Progenitor cell of endocrine pancreas (in vitro differentiated cells): ENCODE measurements at regions not wholly inside any gene's neighbourhood (a gene's known extent, or its start where the extent isn't known, plus 50 kb on each side); places are given as distances from the start of the nearest gene placed in this dataset.

ENCODE experiments used
- DNase-seq: peaks from one replicate; pipeline ENCODE4 v3.0.0; 2021; ENCODE audit warnings: low spot score; ENCODE audit not compliant: unreplicated experiment
- H3K27ac Mint-ChIP-seq: 2 replicates; pipeline ENCODE4 v1.8.0; 2021; ENCODE audit warnings: mild to moderate bottlenecking, moderate library complexity, mixed read lengths
- H3K27me3 Mint-ChIP-seq: 2 replicates; pipeline ENCODE4 v1.8.0; 2021; ENCODE audit warnings: mixed read lengths
- H3K36me3 Mint-ChIP-seq: 2 replicates; pipeline ENCODE4 v1.8.0; 2022; ENCODE audit warnings: mixed read lengths; ENCODE audit not compliant: insufficient read depth
- H3K4me1 Mint-ChIP-seq: 2 replicates; pipeline ENCODE4 v1.8.0; 2021; ENCODE audit warnings: low read depth, mixed read lengths
- H3K4me3 Mint-ChIP-seq: 2 replicates; pipeline ENCODE4 v1.8.0; 2021; ENCODE audit warnings: low read depth, mild to moderate bottlenecking, moderate library complexity, mixed read lengths
- H3K9me3 Mint-ChIP-seq: 2 replicates; pipeline ENCODE4 v1.8.0; 2021; ENCODE audit warnings: low read depth, mixed read lengths
- TF ChIP-seq, protein P1 (sequence below): fragments of 200-600 bp; sonication (generic); IDR thresholded peaks from one replicate; pipeline ENCODE4 v1.5.0; 2021; ENCODE audit warnings: antibody characterized with exemption, mild to moderate bottlenecking; ENCODE audit not compliant: unreplicated experiment

DNA sequence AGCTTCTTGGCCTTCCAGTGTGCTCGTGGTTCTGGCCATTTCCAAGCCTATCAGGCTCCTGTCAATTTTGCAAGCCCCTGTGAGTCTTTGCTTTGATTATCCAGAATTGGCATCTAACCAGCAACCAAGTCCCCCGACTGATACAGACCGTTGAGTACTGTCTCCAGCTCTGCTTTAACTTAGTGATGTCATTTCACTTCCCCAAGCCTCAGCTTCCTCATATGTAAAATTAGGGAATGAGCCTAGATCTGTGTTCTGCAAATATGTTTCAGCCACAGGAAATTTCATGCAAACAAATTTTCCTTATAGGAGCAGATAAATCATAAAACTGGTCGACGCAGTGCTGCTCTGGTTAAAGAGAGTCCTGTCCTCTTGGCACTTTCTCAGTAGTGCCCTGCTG lies 60.1 kb upstream of the WSB1 start:
- H3K27ac Mint-ChIP-seq: no peak overlapping the region
- H3K9me3 Mint-ChIP-seq: no peaks in the 10 kb centered on the region
- TF ChIP-seq, protein P1, sequence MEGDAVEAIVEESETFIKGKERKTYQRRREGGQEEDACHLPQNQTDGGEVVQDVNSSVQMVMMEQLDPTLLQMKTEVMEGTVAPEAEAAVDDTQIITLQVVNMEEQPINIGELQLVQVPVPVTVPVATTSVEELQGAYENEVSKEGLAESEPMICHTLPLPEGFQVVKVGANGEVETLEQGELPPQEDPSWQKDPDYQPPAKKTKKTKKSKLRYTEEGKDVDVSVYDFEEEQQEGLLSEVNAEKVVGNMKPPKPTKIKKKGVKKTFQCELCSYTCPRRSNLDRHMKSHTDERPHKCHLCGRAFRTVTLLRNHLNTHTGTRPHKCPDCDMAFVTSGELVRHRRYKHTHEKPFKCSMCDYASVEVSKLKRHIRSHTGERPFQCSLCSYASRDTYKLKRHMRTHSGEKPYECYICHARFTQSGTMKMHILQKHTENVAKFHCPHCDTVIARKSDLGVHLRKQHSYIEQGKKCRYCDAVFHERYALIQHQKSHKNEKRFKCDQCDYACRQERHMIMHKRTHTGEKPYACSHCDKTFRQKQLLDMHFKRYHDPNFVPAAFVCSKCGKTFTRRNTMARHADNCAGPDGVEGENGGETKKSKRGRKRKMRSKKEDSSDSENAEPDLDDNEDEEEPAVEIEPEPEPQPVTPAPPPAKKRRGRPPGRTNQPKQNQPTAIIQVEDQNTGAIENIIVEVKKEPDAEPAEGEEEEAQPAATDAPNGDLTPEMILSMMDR: no peak
- H3K36me3 Mint-ChIP-seq: no peaks in the 10 kb centered on the region
- H3K4me3 Mint-ChIP-seq: no peak overlapping the region
- H3K27me3 Mint-ChIP-seq: peaks cover 9% of the 10 kb centered on the region
- peaks cover 2% of the 10 kb centered on the region for H3K4me1 Mint-ChIP-seq
- no peak for DNase-seq

DNA sequence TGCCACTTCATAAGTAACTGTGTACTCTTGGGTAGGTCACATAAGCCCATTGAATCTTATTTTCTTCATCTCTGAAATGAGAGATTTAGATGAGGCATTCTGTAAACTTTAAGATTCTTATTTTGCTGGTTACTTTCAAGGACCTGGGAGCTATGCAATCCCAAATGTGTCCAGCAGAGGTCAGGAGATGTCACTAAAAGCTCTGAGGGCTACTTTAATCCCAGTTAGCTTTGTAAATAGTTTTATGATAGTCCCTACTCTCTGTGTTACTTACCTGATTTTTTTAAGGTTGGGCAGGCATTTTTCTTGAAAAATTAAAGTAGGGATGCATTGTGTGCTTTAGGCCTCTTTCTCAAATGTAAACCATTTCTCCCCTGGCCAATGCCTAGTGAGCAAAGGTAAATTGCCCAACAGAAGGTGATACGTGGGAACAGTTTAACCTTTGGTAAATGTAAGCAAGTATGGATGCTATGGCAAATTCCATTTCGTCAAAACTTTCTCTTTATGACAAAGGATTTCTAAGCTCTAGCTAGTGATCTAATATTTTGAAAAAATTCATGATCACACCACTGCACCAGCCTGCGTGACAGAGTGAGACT lies 57.1 kb upstream of the WSB1 start:
- peaks cover 19% of the 10 kb centered on the region for H3K4me1 Mint-ChIP-seq
- no peak overlapping the region for H3K4me3 Mint-ChIP-seq

DNA sequence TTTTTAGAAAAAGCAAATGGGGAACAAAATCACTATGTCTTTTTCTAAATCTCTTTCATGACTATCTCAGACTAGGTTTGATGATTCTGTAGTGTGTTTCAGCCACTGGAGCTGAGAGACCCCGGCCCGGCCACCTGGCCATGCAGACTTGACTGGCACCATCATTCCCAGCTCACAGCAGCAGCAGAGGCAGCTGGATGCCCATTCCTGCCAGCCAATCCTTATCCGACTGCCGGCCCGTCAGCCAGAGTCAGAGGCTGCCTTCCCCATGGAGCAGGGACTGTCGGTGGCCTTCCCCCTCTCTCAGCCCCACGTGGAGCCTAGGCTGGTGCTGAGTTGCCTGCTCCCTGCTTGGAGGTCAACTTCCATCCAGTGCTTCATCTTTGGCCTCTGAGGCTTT lies 56.0 kb upstream of the WSB1 start:
- DNase-seq: no peak
- H3K9me3 Mint-ChIP-seq: no peaks in the 10 kb centered on the region
- peaks cover 9% of the 10 kb centered on the region for H3K27me3 Mint-ChIP-seq
- no peak overlapping the region for H3K4me3 Mint-ChIP-seq
- TF ChIP-seq, protein P1: no peak
- H3K4me1 Mint-ChIP-seq: peaks cover 24% of the 10 kb centered on the region
- no peak overlapping the region for H3K27ac Mint-ChIP-seq
- no peaks in the 10 kb centered on the region for H3K36me3 Mint-ChIP-seq

More for the DNA sequence above, 57.1 kb upstream of the WSB1 start:
- no peak overlapping the region for H3K27ac Mint-ChIP-seq
- no peaks in the 10 kb centered on the region for H3K36me3 Mint-ChIP-seq
- peak; percentile 52 for DNase-seq
- H3K9me3 Mint-ChIP-seq: no peaks in the 10 kb centered on the region
- TF ChIP-seq, protein P1: peak; percentile 92
- H3K27me3 Mint-ChIP-seq: peaks cover 9% of the 10 kb centered on the region

DNA sequence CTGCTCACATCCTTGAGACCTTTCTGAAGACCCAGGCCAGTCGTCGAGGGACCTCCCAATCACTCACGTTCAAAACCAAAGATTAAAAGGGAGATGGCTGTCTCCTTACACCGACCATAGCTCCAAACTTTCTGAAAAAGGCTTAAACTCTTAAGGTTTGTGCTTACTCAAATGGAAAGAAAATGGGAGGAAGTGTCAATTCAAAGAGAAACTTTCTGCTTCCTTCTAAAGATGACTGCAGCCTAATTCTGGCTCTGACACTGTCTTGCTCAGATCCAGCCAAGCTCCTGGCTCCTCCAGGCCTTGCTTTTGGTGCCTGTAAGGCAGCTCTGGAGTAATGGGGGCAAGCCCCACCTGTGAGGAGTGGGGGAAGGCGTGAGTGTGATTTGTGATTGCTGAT lies 54.9 kb upstream of the WSB1 start:
- Mint-ChIP-seq H3K36me3 (no peaks in the 10 kb centered on the region), H3K27me3 (peaks cover under 1% of the 10 kb centered on the region), H3K9me3 (no peaks in the 10 kb centered on the region), H3K4me1 (peaks cover 25% of the 10 kb centered on the region), H3K4me3 (no peak overlapping the region), H3K27ac (no peak overlapping the region)
- TF ChIP-seq, protein P1: no peak
- no peak for DNase-seq

DNA sequence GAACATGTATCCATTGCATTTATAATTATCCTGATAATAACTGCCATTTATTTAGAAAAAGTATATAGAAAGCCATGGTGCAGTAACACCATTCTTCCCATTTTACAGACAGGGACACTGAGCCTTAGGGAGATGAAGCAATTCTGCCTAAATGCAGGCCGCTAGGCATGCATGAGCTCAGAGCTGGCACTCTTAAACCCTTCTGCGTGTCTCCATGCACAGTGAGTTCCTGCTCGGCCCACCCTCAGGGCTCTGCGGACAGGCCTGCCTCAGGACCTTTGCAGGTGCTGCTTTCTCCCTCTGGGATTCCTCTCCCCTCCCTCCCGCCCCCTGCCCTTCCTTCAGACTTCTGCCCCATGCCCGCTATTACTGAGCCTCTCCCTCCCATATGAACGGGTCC lies 54.3 kb upstream of the WSB1 start:
- H3K4me3 Mint-ChIP-seq: no peak overlapping the region
- no peak overlapping the region for H3K27ac Mint-ChIP-seq
- H3K27me3 Mint-ChIP-seq: no peaks in the 10 kb centered on the region
- TF ChIP-seq, protein P1: no peak
- DNase-seq: no peak
- H3K36me3 Mint-ChIP-seq: no peaks in the 10 kb centered on the region
- H3K4me1 Mint-ChIP-seq: peaks cover 26% of the 10 kb centered on the region
- no peaks in the 10 kb centered on the region for H3K9me3 Mint-ChIP-seq
